Right lobe of liver (tissue), 4 donors: ENCODE measurements at regions not wholly inside any gene's neighbourhood (a gene's known extent, or its start where the extent isn't known, plus 50 kb on each side); places are given as distances from the start of the nearest gene placed in this dataset.

Experiments used
- POLR2A ChIP-seq: fragments of 450-650 bp; IDR thresholded peaks from one replicate; pipeline ENCODE4 v1.6.1; 2017; ENCODE audit warnings: antibody characterized with exemption, mild to moderate bottlenecking
- TF ChIP-seq, protein P1 (sequence below), 4 donors: fragments of 200-600 bp in 3 of 4; fragments of 450-650 bp in 1 of 4; IDR thresholded peaks; one replicate each; pipeline versions ENCODE4 v1.5.1 to v1.8.0; 2016 to 2022; ENCODE audit warnings: antibody characterized with exemption in 4 of 4, mild to moderate bottlenecking in 2 of 4
- donor health status: DM: no; HTN: no; CAD: no.
- donor health status: DM: no; HTN: no; CAD: no.
- donor health status: DM: no; HTN: yes; CAD: no.

DNA sequence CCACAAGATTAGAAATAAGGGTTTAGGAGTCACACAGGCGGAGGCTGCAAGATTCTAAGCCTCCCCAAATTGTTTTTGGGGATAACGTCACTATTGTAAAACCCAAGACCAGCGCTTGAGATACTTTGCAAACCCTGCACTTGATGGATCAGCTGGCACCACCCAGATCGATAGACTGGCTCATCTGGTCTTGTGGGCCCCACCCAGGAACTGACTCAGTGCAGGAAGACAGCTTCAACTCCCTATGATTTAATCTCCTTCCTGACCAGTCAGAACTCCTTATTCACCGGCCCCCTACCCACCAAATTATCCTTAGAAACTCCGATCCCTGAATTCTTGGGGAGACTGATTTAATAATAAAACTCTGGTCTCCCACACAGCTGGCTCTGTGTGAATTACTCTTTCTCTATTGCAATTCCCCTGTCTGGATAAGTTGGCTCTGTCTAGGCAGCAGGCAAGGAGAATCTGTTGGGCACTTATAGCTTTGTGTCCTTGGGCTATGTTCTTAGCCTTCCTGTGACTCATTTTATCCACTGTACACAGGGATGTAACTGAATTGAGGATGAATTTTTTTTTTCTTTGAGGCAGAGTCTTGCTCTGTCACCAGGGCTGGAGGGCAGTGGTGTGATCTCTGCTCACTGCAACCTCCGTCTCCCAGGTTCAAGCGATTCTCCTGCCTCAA lies 64.4 kb upstream of the CARD11 start:
- no peak for TF ChIP-seq POLR2A
- TF ChIP-seq, protein P1, sequence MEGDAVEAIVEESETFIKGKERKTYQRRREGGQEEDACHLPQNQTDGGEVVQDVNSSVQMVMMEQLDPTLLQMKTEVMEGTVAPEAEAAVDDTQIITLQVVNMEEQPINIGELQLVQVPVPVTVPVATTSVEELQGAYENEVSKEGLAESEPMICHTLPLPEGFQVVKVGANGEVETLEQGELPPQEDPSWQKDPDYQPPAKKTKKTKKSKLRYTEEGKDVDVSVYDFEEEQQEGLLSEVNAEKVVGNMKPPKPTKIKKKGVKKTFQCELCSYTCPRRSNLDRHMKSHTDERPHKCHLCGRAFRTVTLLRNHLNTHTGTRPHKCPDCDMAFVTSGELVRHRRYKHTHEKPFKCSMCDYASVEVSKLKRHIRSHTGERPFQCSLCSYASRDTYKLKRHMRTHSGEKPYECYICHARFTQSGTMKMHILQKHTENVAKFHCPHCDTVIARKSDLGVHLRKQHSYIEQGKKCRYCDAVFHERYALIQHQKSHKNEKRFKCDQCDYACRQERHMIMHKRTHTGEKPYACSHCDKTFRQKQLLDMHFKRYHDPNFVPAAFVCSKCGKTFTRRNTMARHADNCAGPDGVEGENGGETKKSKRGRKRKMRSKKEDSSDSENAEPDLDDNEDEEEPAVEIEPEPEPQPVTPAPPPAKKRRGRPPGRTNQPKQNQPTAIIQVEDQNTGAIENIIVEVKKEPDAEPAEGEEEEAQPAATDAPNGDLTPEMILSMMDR (IDR thresholded peaks at IDR 0.05): no peak
